GM12892 (cell line): ENCODE measurements at regions not wholly inside any gene's neighbourhood (a gene's known extent, or its start where the extent isn't known, plus 50 kb on each side); places are given as distances from the start of the nearest gene placed in this dataset.

Source experiments
- POLR2A ChIP-seq: IDR thresholded peaks from 2 replicates; pipeline ENCODE4 v1.6.1; 2011; ENCODE audit warnings: low read depth, low read length, control low read depth
- POLR2AphosphoS5 ChIP-seq: IDR thresholded peaks from 2 replicates; pipeline ENCODE4 v1.6.1; 2011; ENCODE audit warnings: low read depth, low read length, control low read depth

- TF ChIP-seq POLR2A, result no peak
- no peak for TF ChIP-seq POLR2AphosphoS5
Observed at GRCh38 chr2:56030901-56031300, 107.3 kb upstream of the EFEMP1 start.
